ENCODE measurements at regions not wholly inside any gene's neighbourhood (a gene's known extent, or its start where the extent isn't known, plus 50 kb on each side); places are given as distances from the start of the nearest gene placed in this dataset.

DNA sequence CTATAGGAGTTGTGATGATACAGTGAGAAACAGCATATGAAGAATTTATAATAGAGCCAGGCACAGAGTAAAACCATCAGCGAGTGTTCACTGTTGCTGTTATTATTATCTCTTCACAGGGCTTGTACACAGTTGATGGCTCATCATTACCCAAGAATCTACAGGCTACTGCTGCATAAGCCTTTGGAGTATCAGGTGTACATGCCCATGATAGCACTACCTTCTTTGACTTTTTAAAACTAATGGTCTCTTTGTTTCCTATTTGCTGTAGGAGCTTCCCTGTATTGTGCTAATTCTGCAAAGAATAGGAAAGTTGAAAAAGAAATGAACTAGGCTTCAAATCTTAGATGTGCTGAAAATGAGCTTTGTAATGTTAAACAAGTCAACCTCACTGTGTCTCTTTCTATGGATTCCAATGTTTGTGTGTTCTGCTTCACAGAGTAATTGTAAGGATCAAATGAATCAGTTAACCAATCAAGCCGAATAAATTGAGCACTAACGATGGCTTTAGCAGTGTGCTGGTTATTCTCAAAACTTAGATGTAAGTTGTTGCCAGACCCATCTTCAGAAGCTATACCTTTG is 138.8 kb downstream of the TUSC7 start:
- DNase-seq (ENCODE audit: low spot score) = no peak

DNA sequence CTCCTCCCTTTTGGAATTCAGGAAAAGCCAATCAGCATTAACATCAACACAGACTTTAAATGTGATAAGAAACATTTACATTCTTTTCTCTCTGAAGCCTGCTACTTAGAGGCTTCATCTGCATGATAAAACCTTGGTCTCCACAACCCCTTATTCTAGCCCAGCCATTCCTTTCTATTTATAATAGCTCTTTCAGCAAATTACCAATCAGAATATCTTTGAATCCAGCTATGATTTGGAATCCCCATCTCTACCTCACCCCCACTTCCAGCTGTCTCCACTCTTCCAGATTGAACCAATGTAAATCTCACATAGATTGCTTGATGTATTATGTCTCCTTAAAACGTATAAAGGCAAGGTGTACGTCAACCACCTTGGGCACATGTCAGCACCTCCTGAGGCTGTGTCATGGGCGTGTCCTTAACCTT is 139.7 kb downstream of the TUSC7 start:
- DNase-seq (ENCODE audit: low spot score) = no peak

DNA sequence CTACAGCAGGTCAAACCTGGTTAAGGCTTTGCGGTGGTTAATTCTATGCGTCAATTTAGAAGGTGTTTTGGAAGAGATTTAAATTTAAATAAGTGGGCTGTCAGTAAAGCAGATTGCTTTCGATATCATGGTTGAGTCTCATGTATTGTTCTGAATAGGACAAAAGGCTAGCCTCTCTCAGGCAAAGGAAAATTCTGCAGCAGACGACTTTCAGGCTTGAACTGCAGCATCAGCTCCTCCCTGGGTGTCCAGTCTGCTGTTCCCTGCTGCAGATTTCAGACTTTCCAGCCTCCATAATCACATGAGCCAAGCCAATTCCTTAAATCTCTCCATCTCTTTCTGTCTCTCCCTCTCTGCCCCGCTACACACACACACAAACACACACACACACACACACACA is 143.2 kb downstream of the TUSC7 start:
- DNase-seq (ENCODE audit: low spot score) = no peak

DNA sequence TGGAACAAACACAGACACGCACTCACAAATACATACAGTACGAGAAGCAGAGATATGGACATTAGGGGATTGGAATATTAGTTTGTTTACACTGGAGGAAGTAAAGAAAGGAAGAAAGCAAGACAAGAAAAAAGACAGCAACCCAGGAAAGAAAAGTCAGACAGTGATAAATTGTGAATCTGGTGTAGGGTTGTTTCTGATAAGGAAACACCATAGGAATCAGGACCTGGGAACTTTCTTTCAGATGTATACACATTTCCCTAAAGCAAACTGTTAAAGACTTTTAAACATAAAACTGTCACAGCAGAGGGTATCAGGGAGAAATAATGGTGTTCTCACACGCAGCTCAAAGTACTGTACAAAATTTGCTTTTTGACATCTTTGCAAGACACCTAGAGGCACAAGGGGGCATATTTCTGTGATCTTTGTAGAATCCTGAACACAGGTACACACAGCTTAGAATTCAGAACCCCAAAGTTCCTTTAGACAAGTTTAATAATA is 153.7 kb downstream of the TUSC7 start:
- no peak for DNase-seq (ENCODE audit: low spot score)

DNA sequence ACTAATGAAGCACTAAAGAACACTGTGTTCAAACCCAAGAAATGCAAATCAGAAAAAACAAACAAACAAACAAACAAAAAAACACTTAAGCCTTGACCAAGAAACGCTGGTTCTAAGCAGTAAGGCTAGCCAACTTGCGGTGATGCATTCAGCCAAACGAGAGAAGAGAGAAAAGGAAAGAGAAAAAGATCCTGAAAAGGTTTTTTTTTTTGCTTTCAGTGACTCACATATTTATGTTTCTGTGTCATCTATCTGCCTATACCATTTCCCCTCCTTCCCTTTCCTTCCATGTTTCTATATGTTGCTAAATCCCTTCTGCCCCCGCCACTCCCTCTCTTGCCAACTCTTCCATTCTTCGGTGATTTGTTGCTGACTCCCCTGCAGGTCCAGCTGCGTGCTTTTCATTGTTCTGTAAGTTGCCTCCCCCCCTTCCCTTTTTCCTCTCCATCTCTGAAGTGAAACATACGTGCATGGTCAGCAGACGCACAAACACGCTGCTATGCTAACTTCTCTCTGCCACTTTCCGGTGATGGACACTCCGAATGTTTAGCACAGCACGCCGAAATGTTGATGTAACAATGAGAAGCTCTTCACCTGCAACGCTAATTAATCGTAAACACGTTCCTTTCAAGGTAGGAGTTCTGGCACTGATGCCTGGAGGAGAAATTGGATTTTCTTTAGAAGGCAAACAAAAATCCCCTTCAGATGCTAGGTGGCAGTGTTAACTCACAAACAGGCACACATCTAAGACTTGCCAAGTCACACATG is 154.4 kb downstream of the TUSC7 start:
- peak; percentile 14 for DNase-seq (ENCODE audit: low spot score)

DNA sequence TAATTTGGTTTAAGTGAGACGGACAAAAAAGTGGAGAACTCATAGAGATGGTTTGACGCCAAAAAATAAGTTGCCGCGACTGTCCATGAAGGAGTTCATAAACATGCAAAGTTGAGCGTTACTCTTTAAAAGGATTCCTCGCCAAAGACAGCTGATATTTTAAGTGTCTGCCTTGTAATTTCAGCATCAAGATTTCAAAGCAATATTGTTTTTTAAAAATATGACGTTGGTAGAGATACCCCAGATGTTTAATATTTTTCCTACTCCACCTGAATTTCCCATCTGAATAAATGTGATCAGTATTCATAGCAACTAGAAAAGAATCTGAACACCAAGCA is 155.0 kb downstream of the TUSC7 start:
- no peak for DNase-seq (ENCODE audit: low spot score)

DNA sequence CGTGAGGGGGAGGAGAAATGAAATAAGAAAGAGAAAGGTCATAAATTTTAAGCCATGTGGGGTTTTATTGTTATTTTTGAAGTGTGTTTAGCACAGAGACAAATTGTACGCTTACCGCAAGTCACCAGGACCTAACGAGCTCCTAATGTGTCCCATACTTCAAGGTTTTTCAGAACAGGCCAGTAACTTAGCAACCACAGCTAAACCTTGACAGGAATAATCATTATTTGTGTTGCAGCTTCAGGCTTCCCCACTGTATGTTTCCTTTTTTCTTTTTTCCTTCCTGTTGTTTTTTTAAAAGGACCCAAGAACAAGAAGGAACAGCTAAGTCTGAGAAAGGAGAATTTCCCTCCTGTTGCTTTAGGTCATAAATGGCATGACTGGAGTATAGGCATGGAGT is 160.8 kb downstream of the TUSC7 start:
- no peak for DNase-seq (ENCODE audit: low spot score)

DNA sequence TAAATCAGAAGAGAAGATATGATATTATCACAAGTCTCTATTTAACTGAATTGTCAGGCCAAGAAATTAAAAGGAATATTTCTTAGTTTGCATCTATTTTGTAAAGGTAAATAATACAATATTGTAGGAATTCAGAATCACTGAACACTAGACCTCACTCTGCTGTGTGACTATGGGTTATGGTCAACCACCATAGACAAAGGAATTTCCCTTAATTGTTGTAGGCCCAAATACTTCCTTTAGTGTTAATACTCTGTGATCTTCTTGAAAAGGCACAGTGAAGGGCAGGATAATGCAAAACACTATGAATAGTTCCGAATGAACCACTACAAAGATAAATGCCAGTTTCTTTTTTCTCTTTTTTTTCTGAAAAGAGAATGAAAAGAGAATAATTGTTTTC is 162.3 kb downstream of the TUSC7 start:
- DNase-seq (ENCODE audit: low spot score) = no peak

DNA sequence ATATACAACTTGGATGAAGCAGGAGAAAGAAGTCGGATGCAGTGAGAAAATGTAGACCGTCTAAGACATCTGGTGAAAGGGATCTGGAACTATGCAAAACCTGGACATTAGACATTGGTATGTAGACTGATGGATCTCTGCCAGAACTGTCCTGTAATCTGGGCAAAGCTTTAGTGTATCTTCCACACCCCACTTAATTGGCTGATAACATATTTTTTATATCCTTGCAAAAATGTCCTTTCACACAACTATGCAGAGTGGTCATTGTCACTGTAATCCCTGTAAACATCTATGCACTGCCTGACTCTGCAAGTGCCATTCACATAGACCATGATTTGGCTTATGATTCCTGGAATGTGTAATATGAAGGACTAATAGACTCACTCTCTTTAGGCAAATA is 163.1 kb downstream of the TUSC7 start:
- no peak for DNase-seq (ENCODE audit: low spot score)

DNA sequence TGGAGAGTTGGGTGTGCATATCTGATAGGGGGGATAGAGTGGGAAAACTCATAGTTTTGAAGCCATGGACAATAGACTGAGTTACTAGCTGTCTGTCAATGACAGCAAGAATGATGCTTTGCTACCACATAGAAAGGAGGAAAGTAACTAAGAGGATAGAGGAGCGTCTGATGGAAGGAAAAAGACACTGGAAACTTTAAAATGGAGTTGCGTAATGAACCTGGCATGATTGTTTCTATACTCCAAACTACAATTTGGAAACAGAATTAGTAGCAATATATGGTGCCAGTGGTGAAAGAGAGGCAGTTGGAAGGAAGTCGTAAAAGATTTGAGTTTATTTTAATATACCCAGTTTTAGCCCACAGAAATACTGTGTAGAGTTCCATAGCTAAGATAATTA is 163.6 kb downstream of the TUSC7 start:
- DNase-seq (ENCODE audit: low spot score) = no peak

DNA sequence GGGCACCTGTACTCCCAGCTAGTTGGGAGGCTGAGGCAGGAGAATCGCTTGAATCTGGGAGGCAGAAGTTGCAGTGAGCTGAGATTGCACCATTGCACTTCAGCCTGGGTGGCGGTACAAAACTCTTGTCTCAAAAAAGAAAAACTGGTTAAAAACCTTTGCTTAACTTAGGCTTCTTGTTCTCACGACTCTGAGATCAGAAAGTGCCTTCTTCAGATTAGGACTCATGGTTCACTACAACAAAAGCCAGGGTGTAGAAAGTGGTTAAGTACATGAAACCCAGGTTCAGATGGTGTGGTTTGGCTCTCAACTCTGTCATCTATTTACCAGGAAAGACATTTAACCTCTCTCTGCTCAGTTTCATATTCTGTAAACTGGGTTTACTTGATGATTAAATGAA is 168.4 kb downstream of the TUSC7 start:
- DNase-seq (ENCODE audit: low spot score) = no peak

DNA sequence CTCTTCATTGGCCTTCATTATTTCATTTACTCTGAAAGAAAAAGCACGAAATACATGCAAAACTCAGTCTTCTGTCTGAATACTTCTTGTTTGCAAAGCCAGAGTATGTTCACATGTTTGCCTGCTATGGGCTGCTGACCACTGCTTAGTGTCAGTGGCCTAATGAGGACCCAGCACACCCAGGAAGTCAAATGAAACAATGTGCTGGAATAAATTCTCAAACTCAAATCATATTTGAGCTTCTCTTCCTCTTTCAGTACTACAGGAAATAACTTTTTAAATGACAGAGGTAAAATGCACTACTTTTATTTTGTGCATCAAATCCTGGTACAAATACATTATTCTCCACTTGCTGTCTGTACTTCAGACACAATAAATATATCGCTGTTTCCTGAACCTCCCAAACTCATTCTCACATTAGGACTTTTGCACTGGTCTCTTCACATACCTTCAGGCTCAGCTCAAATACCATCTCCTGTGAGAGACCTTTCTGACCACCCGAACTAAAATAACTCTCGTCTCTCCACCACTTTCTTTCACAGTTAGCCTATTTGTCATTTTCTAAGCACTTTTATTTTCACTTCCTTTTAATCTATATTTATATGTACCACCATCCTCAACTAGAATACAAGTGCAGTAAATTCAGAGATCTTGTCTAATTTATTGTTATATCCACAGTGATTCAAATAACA is 176.8 kb downstream of the TUSC7 start:
- no peak for DNase-seq (ENCODE audit: low spot score)

DNA sequence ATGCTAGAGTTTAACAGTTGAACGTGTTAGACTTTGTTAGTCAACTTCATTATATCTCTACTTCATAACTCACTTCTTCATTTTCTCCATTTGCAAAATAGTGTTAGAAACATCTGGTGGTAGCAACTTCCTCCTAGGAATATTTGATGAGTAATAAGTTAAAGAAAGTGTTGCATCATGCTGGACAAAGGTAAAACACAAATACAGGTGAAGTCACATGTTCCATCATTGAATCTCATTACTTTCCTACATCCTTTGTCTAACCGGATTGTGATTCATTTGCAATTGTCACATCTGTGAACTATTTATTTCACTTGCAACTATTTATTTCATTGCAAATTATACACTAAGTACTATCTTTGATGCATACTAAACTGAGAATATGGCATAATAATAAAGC is 186.5 kb downstream of the TUSC7 start:
- DNase-seq (ENCODE audit: low spot score) = peak; percentile 3

DNA sequence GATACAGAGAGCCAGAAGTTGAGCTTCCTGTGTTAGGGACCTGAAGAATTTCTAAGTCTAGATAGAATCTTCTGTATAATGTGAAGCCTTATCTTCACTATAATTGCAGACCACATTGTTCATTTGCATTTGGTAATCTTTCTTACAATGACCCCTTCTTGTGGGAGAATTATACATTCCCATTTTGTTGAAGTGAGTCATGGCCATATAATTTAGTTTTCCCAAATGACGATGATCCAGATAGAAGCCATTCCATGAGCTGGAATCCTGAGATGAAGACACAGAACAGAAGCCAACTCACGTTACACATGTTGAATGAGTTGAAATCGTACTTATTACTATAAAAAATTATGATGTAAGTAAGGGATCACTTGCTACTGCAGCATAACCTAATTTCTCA is 187.8 kb downstream of the TUSC7 start:
- DNase-seq (ENCODE audit: low spot score) = no peak

DNA sequence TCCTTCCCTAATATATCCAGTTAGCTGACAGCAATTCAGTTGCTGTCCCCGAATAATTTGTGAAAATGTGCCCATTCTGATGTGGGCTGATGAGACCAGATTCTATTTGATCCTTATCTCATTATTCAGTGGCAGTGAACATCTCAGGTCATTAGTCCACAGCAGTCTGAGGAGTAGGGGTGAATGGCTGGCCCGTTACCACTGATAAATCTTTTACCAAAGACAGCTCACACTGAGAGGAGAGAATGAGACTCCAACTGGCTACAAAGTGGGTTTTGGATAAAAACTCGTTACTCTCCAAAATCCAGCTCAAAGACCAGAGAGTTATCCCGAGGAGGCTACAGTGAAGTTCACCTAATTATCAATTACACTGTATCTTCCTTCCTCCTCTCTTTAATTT is 189.7 kb downstream of the TUSC7 start:
- no peak for DNase-seq (ENCODE audit: low spot score)

DNA sequence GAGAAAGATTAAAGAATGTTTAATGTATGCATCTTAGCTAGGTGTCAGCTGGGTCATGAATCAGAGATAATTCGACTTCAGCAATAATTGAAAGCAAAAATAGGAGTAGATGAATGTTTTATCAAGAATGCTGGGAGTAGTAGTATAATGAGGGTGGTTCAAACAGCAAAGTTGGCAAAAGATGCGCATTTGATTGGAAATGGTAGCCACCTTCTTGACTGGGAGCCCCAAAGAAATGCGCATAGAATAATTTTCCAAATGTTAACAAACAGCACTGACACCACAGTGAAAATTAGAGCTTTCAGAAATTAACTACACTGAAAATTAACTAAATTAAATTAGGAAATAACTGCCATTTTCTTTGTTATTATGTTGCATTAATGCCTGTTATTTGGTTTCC is 195.8 kb downstream of the TUSC7 start:
- no peak for DNase-seq (ENCODE audit: low spot score)

DNA sequence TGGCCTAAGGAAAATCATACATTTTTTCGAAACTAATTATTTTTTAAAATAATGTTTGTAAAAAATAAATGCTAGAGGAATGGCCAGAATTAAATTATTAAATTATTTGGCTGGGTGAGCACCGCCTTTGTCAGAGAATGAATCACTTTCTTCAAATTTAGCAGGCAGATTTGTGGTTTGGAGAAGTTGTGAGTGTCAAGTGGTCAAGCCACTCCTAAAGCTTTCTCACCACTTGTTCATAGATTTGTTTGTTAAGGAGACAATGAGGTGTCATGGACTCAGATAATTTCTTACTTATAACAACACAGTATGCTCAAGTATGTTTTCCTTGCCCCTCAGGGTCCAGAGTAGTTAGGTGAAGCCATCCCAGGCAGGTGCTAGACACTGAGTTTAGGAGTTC is 196.2 kb downstream of the TUSC7 start:
- DNase-seq (ENCODE audit: low spot score) = no peak

DNA sequence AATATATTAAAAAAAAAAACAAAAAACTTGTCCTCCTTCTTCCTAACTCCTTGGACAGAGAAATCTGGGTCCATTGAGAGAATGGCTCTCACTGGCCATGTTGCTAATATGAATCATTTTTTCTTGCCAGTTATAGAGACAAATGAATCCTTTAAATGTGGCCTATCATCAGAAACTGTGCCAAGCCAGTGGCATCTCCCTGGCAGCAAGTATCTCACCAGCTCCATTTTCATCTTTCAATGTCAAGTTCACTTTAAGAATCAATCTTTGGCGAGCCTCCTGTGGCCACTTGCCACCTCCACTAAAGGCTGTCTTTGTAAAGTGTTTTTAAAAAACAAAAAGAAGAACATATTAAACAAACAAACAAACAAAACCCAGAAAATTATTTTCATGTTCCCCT is 202.5 kb downstream of the TUSC7 start:
- DNase-seq (ENCODE audit: low spot score) = no peak

DNA sequence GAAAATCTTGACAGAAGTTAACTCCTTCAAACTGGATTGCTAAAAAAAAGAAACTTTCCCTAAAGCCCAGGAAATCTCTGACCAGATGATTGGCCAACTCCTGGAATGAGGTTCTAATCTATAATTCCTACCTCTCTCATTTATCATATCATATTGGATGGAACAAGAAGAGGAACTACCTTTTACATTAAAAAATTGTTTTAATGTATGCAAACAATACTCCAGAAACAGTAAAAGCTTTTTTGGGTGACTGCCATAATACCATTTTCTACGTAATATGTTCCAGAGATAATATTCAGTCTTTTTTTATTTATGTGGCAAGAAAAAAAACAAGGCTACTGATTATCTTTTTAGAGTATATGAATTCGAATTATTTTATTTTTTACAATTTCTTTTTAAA is 204.4 kb downstream of the TUSC7 start:
- no peak for DNase-seq (ENCODE audit: low spot score)

DNA sequence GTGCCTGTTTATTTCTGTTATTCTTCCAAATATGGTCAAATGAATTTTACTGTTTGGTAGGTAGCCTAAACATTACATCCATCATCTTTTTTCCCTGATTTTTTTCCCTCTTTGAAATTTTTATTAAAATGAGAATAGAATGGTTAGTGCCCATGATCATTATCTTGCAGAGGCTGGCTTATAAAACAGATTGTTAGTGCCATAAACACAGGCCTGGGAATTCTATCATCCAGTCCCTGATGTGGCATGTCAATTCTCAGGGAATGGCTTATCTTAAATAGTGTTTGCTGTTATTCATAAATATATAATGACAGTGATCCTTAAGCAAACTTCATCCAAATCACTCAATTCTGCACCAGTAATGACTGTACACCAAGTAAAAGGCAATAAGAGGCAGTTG is 207.3 kb downstream of the TUSC7 start:
- DNase-seq (ENCODE audit: low spot score) = no peak

DNA sequence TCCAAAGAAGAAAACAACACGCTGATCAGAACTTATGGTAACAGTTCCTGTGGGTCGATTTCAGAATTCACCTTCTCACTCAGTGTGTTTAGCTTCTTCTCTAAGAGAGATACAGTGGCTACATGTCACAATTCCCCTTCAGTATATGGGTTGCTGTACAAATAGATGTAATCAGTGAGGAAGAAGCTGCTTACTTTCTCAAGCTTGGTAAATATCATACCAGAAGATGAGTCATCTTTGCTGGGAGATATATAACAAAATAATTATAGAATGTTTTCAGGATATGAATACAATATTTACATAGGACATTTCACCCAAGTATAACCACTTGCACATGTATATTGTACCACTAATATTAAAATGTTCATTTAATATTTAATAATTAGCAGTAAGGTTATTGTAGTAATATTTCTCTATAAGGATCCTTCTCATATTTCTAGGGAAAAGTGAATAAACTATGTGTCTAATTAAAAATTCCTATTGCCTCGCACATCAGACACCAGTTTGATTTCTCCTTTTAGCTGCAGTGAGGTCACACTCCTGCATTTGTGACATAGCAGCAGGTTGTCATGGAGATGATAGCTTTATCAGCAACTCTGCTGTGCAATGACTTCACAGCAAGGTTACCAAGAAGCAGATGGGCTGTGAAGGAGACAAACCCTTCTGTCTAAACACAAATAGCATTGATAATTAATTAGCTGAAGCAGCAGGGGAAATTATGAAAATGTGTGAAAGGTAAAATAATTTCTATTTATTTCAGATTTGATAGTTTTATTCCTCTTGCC is 211.4 kb downstream of the TUSC7 start:
- DNase-seq (ENCODE audit: low spot score) = no peak

DNA sequence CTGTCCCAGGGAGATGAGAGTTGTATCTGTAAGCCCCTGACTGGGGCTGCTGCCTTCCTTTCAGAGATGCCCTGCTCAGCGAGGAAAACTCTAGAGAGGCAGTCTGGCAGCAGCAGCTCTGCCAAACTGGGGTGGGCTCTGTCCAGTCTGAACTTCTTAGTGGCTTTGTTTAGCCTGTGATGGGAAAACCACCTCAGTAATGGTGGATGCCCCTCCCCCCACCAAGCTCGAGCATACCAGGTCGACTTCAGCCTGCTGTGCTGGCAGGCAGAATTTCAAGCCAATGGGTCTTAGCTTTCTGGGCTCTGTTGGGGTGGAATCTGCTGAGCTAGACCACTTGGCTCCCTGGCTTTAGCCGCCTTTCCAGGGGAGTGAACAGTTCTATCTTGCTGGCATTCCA is 218.3 kb downstream of the TUSC7 start:
- no peak for DNase-seq (ENCODE audit: low spot score)
